Skeletal muscle cell (primary cell): ENCODE measurements at regions not wholly inside any gene's neighbourhood (a gene's known extent, or its start where the extent isn't known, plus 50 kb on each side); places are given as distances from the start of the nearest gene placed in this dataset.
"Not testable (repeated sequence)": the region's sequence is repeated elsewhere in the genome, so short reads cannot be mapped to it uniquely, and the experiment has no call there.

Source experiments
- DNase-seq: peaks from one replicate; pipeline ENCODE4 v3.0.0-alpha.2; 2010; ENCODE audit warnings: low read depth
- H3K4me3 ChIP-seq: 2 replicates; pipeline ENCODE4 v1.5.1; 2011; ENCODE audit warnings: low read depth, mild to moderate bottlenecking, control low read depth, low read length, moderate library complexity

DNA sequence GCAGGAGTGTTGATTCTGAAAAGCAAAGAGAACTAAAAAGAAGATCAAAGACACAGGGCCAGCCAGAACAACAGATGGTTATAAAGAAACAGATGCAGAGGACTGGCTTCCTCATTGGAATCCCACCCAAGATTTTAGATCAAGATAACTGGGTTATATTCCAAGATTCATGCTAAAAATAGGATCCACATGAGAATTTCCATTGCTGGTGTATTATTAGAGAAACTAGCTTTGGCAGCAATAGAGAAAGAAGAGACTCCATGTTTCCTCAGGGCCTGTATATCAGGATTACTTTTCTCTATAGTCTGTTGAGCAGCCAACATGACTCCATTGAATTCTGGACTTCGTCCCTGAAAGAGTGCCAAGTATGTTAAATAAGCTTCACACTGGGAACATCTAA, 367.3 kb downstream of the TUSC1 start:
- DNase-seq: no peak
- no peak overlapping the region for H3K4me3 ChIP-seq

- DNase-seq: no peak
- H3K4me3 ChIP-seq: no peak overlapping the region
Measured at GRCh38 chr9:25308549-25308948, 369.7 kb downstream of the TUSC1 start.

DNA sequence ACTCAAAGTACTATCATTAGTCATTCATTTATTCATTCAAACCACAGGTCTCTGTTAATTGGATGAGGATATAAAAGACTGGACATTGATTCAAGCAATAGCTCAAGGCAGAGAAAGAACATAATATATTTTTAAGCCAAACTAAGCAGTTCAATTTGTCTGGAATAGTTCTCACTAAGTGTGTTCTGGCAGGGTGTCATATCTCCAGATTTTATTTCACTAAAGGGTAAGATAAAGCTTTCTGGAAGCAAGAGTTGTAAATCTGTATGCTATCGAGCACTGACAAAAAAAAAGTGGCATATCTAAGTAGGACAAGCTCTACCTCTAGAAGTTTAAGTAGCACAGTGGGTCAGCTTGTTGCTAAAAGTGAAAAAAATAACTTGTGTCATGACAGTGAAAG, 375.6 kb downstream of the TUSC1 start:
- H3K4me3 ChIP-seq: no peak overlapping the region
- DNase-seq: no peak

DNA sequence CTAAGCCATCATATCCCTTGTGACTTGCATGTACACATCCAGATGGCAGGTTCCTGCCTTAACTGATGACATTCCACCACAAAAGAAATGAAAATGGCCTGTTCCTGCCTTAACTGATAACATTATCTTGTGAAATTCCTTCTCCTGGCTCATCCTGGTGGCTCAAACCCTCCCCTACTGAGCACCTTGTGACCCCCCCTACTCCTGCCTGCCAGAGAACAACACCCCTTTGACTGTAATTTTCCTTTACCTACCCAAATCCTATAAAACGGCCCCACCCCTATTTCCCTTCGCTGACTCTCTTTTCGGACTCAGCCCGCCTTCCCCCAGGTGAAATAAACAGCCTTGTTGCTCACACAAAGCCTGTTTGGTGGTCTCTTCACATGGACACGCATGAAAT, 390.0 kb downstream of the TUSC1 start:
- DNase-seq, H3K4me3 ChIP-seq: not testable (repeated sequence)

DNA sequence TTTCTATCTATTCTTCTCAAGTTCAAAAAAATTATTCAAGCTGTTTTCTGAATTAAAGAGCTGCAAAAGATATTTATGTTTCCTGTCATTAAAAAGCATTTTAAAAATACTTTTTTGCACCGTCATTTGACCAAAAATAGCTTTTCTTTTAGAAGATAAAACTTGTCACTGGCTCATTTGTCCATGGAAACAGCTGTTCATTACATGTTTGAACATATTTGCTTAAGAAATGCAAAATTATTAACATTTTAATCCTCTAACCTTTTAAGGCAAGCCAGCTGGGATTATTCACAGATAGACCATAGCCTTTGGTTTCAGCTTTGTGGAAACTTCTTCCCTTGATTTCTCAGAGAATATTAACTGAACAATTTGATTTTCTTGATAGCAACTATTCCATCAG, 393.9 kb downstream of the TUSC1 start:
- no peak overlapping the region for H3K4me3 ChIP-seq
- no peak for DNase-seq

- DNase-seq: no peak
- no peak overlapping the region for H3K4me3 ChIP-seq
Measured at GRCh38 chr9:25282946-25283345, 395.3 kb downstream of the TUSC1 start.

DNA sequence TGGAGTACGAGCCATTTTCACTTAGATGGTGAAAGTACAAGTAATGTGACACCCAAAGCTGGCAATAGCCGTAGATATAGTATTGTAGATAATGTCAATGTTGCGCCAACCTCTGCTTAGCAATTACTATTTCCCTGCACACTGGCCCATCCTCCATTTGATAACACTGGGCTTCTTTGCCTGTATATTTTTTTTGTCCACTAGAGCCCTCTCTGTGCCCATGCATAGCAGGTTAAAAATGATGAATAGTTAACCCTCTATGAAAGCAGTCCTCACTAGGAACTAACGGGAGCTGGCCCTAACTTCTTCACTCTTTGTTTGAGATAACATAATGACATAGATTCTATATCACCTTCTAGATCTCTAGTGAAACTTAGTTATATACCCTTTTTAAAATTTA, 416.8 kb downstream of the TUSC1 start:
- no peak overlapping the region for H3K4me3 ChIP-seq
- DNase-seq: no peak

DNA sequence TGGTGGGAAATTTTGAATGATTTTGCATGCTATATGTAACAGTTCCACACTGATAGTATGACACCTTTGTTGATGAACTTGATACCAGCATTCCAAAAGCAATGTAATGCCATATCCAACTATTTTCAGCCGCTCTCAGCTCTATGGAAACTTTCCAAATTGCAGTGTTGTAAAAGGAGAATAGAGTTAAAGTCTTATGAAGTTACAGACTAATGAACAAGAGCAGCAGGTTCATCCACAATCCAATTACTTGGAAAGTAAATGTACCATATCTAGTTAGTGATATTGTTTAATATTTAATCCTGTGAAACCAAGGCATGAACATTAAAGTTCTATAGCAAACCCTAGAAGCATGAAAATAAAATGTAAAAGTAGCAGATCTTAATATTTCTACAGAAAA, 418.2 kb downstream of the TUSC1 start:
- no peak for DNase-seq
- no peak overlapping the region for H3K4me3 ChIP-seq

DNA sequence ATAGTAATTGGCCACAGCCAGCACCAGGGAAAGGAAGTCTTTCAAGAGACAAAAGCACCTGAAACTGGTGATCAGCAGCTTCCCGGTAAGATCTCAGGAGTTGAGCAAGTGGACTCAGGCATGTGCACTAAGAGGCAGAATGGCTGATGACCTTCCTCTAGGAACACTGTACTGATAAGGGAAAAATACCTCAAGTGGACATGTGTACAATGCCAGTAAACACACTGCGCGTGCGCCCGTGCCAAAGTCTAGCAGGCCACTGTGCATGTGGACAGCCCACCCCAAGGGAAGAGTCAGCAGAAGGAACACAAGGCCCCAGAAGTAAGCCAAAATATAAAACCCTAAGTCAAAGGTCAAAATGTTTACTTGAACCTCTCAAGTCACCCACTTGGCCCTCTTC, 423.0 kb downstream of the TUSC1 start:
- DNase-seq: no peak
- no peak overlapping the region for H3K4me3 ChIP-seq

GRCh38 chr9:25254051-25254450, 424.2 kb downstream of the TUSC1 start:
- DNase-seq: no peak
- no peak overlapping the region for H3K4me3 ChIP-seq

DNA sequence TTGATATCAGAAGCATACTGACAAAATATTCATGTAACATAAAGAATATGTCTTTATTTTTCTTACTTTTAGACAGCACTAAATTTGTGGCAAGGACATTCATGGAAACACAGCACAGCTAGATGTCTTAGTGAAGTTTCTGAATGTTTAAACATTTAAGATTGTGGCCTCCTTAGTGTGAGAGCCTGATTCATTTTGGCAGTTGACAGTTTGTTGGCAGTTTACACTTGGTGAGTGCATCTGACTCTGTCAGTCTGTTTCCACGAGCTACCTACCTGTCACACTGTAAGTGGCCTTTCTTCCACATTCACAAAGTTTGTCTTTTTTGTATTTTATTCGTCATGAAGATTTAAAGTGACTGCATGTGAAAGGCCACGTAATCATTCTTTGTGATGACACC, 436.8 kb downstream of the TUSC1 start:
- no peak overlapping the region for H3K4me3 ChIP-seq
- no peak for DNase-seq

DNA sequence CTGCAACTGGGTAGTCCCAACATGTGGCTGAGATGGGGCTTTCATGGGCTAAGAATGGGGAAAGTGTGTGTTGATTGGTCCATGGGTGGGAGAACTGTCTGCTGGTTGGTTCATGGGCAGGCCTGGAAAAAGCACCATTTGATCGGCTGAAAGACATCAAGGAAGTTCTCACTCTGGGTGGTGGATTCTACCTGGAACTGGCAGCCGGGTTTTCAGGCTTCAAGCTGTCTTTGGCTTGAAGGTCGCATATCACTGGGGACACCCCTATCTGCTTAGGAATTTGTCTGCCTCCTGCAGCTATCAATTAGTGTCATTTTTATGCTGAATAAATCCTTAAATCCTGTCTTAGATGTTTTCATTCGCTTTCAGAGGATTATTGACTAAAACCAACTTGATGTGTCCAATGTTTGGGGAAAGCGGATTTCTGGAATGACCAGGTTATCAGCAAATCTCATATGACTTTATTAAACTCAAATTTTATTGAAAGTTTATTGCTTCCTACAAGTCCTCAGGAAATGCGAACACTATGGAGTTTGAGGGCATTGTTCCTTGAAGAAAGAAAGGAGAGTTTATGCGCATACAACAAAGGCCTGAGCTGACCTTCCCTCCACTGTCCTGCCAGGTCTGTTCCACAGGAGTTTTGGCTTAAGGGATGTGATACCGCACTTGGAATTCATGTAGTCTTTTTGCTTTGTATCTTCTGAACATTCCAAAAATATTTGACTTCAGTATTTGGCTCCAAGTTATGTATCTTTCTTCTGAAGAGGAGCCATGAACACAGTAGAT, 451.1 kb downstream of the TUSC1 start:
- DNase-seq: no peak
- H3K4me3 ChIP-seq: no peak overlapping the region

DNA sequence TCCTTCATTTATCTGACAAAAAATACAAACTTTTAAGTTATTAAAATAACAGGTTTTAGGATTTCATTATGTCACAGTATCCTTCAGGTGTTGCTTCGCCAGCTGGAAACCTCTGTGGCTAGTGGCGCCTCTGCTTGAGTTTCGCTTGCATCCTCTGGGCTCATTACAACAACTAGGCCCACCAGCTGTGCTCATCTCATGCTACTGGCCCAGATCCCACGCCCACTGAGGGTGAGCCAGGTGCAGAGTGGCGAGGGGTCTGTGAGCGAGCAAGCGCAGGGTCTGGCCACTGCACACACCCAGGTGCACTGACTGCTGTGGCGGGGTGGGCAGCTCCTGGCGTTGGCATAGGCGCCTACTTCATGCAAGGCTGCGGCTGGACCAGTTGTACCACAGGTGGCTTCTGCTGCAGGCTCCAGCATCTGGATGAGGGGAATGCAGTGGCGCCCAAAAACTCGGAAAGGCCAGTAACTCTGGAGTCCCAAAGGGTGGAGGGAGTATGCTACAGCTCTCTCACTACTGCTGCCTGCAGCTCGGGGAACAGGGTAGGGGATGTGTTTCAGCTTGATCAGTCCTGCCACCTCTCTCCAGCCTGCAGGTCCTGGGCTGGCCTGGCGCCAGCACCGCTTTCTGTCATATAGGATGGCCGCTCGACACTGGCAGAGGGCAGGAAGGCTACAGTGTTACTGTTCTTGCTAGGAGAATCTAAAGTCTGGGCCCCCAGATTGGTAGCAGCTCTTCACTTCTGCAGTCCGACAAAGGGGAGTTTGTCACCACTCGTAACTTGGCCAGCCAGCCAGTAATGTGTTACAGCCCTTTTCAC, 452.1 kb downstream of the TUSC1 start:
- H3K4me3 ChIP-seq: no peak overlapping the region
- DNase-seq: no peak

- no peak for DNase-seq
- no peak overlapping the region for H3K4me3 ChIP-seq
Measured at GRCh38 chr9:25224996-25225395, 453.2 kb downstream of the TUSC1 start.

DNA sequence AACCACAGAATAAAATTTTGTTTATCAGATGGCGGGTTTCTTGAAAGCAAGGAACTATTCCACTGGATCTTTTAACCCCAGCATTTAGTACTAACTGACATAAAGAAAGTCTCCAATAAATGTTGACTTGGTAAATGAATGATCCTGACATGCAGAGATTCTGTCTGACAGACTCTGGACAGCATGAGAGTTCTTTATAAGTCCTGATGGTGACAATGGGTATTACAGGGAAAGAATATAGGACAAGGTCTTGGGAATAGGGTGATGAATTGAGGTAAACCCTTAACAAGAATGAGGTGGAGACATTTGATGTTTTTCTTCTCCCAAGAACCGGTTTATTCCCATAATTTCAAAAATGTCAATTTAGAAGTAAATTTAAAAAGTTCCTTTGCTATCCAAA, 453.9 kb downstream of the TUSC1 start:
- H3K4me3 ChIP-seq: no peak overlapping the region
- DNase-seq: no peak

GRCh38 chr9:25212361-25212760, 465.9 kb downstream of the TUSC1 start:
- no peak for DNase-seq
- no peak overlapping the region for H3K4me3 ChIP-seq

GRCh38 chr9:25207402-25208195, 470.6 kb downstream of the TUSC1 start:
- no peak for DNase-seq
- no peak overlapping the region for H3K4me3 ChIP-seq

- H3K4me3 ChIP-seq: no peak overlapping the region
- DNase-seq: no peak
Measured at GRCh38 chr9:25206027-25206426, 472.2 kb downstream of the TUSC1 start.

DNA sequence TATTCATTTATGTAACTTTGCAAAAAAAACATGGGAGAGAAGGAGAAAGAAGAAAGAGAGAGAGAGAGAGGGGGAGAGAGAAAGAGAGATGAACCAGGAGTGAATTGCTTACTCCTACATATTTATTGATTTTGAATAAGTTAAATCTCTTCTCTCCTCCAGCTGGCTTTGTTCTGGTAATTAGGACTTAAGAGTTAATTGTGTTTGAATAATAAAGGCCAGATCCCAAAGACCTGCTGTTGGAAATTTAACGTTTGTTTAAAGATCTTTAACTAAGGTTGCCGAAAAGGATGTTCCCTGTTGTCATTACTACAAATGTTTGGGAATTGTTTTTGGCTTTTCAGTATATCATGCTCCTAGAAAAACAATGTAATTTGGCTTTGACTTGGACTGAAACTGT, 473.0 kb downstream of the TUSC1 start:
- no peak overlapping the region for H3K4me3 ChIP-seq
- no peak for DNase-seq

DNA sequence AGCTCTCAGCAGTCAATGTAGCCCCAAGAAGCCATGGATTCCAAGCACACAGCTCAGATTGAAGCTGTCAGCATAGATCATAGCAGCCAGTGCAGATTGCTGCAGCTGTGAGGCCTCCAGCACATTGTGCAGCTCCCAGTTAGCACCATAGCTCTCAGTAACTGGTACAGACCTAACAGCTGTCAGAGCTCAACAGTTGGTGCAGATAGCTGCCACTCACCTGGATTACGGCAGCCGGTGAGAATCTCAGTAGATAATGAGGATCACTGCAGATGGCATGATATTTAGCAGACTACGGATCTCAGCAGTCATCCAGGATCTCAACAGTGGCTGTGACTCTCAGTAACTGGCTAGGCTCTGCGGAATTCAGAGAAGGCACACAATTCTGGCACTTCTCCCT, 500.4 kb downstream of the TUSC1 start:
- H3K4me3 ChIP-seq: no peak overlapping the region
- DNase-seq: no peak
